ENCODE measurements at regions not wholly inside any gene's neighbourhood (a gene's known extent, or its start where the extent isn't known, plus 50 kb on each side); places are given as distances from the start of the nearest gene placed in this dataset.

- CTCF ChIA-PET: no interaction called here
- no peaks in the 10 kb centered on the region for H3K27me3 ChIP-seq (replicated peaks; ENCODE audit: control insufficient read depth, insufficient read depth, low read length)
- H3K4me3 Mint-ChIP-seq (ENCODE audit: unreplicated experiment): no peak overlapping the region
- no peak overlapping the region for H3K4me3 ChIP-seq (ENCODE audit: low read depth, low read length)
- H3K27me3 Mint-ChIP-seq (ENCODE audit: insufficient read depth, unreplicated experiment): peaks cover 3% of the 10 kb centered on the region
- H3K36me3 Mint-ChIP-seq (ENCODE audit: insufficient read depth, unreplicated experiment): no peaks in the 10 kb centered on the region
- no TSS peak for BruUV-seq (replicated peaks)
- H3K27ac Mint-ChIP-seq (ENCODE audit: unreplicated experiment): no peak overlapping the region
- H3K9me3 ChIP-seq: no peaks in the 10 kb centered on the region
- H3K4me1 ChIP-seq: no peaks in the 10 kb centered on the region
- no peaks in the 10 kb centered on the region for H3K4me1 Mint-ChIP-seq (ENCODE audit: low read depth, unreplicated experiment)
- POLR2A ChIA-PET: no interaction called here
- no peak for DNase-seq
- intact Hi-C loops (cut with micrococcal nuclease; ENCODE audit: unreplicated experiment): no loop called here
- no peaks in the 10 kb centered on the region for H3K36me3 ChIP-seq (ENCODE audit: control insufficient read depth, insufficient read depth, low read length)
- no peaks in the 10 kb centered on the region for H3K9me3 Mint-ChIP-seq (ENCODE audit: unreplicated experiment)
- TF ChIP-seq CTCF (IDR thresholded peaks at IDR 0.05; ENCODE audit: insufficient read depth in 1 of 2, low read depth in 1 of 2, low read length in 1 of 2, severe bottlenecking in 1 of 2, unreplicated experiment in 1 of 2): no peak
Observed at GRCh38 chr5:17912794-17913193, 278.5 kb downstream of the TAF11L14 start.

- Mint-ChIP-seq H3K4me3 (ENCODE audit: unreplicated experiment) (no peak overlapping the region), H3K4me1 (ENCODE audit: low read depth, unreplicated experiment) (no peaks in the 10 kb centered on the region), H3K9me3 (ENCODE audit: unreplicated experiment) (no peaks in the 10 kb centered on the region), H3K36me3 (ENCODE audit: insufficient read depth, unreplicated experiment) (no peaks in the 10 kb centered on the region), H3K27ac (ENCODE audit: unreplicated experiment) (no peak overlapping the region), H3K27me3 (ENCODE audit: insufficient read depth, unreplicated experiment) (peaks cover 3% of the 10 kb centered on the region)
- intact Hi-C loops (cut with micrococcal nuclease; ENCODE audit: unreplicated experiment): no loop called here
- ChIA-PET CTCF (no interaction called here), POLR2A (no interaction called here)
- TF ChIP-seq CTCF (IDR thresholded peaks at IDR 0.05; ENCODE audit: insufficient read depth in 1 of 2, low read depth in 1 of 2, low read length in 1 of 2, severe bottlenecking in 1 of 2, unreplicated experiment in 1 of 2): no peak
- no peak for DNase-seq
- Histone ChIP-seq H3K4me3 (ENCODE audit: low read depth, low read length) (no peak overlapping the region), H3K27me3 (replicated peaks; ENCODE audit: control insufficient read depth, insufficient read depth, low read length) (no peaks in the 10 kb centered on the region), H3K9me3 (no peaks in the 10 kb centered on the region), H3K36me3 (ENCODE audit: control insufficient read depth, insufficient read depth, low read length) (no peaks in the 10 kb centered on the region), H3K4me1 (no peaks in the 10 kb centered on the region)
- no TSS peak for BruUV-seq (replicated peaks)
Observed at GRCh38 chr5:17916446-17916845, 282.2 kb downstream of the TAF11L14 start.

DNA sequence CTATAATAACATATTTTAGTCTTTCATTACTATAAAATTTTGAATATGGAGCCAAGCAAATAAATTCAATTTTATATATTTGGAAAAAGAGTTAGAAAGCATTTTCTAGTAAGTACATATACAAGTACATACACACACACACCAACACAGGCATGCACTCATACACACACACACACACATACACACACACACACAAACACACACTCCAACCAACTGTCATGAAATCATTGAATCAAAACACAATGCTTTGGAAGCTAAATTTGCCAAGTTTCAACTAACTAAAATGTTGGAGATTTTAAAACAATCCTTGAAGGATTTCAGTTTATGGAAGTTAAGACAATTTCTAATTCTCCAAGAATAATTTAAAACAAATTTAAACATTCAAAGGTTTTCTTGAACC, 283.2 kb downstream of the TAF11L14 start:
- H3K36me3 ChIP-seq (ENCODE audit: control insufficient read depth, insufficient read depth, low read length): no peaks in the 10 kb centered on the region
- POLR2A ChIA-PET: no interaction called here
- no peaks in the 10 kb centered on the region for H3K9me3 Mint-ChIP-seq (ENCODE audit: unreplicated experiment)
- no peak for TF ChIP-seq CTCF (IDR thresholded peaks at IDR 0.05; ENCODE audit: insufficient read depth in 1 of 2, low read depth in 1 of 2, low read length in 1 of 2, severe bottlenecking in 1 of 2, unreplicated experiment in 1 of 2)
- no peaks in the 10 kb centered on the region for H3K27me3 ChIP-seq (replicated peaks; ENCODE audit: control insufficient read depth, insufficient read depth, low read length)
- intact Hi-C loops (cut with micrococcal nuclease; ENCODE audit: unreplicated experiment): no loop called here
- no peak overlapping the region for H3K27ac Mint-ChIP-seq (ENCODE audit: unreplicated experiment)
- peaks cover 3% of the 10 kb centered on the region for H3K27me3 Mint-ChIP-seq (ENCODE audit: insufficient read depth, unreplicated experiment)
- no peak overlapping the region for H3K4me3 Mint-ChIP-seq (ENCODE audit: unreplicated experiment)
- no peaks in the 10 kb centered on the region for H3K4me1 ChIP-seq
- no peaks in the 10 kb centered on the region for H3K9me3 ChIP-seq
- H3K4me1 Mint-ChIP-seq (ENCODE audit: low read depth, unreplicated experiment): no peaks in the 10 kb centered on the region
- BruUV-seq (replicated peaks): no TSS peak
- CTCF ChIA-PET: no interaction called here
- no peaks in the 10 kb centered on the region for H3K36me3 Mint-ChIP-seq (ENCODE audit: insufficient read depth, unreplicated experiment)
- DNase-seq: no peak
- H3K4me3 ChIP-seq (ENCODE audit: low read depth, low read length): no peak overlapping the region
